Hepatocyte (in vitro differentiated cells): ENCODE measurements at regions not wholly inside any gene's neighbourhood (a gene's known extent, or its start where the extent isn't known, plus 50 kb on each side); places are given as distances from the start of the nearest gene placed in this dataset.

Source experiments
- DNase-seq: peaks from one replicate; pipeline ENCODE4 v3.0.0-alpha.2; 2016; ENCODE audit warnings: low spot score
- H2AFZ ChIP-seq: fragments of 200-600 bp; sonication (generic); 2 replicates; pipeline ENCODE4 v1.6.0; 2016; ENCODE audit warnings: antibody characterized with exemption, mild to moderate bottlenecking
- H3K27ac ChIP-seq: fragments of 200-600 bp; sonication (generic); 2 replicates; pipeline ENCODE4 v1.5.1; 2016; ENCODE audit warnings: mild to moderate bottlenecking
- H3K27me3 ChIP-seq: fragments of 200-600 bp; sonication (generic); 2 replicates; pipeline ENCODE4 v1.6.1; 2016
- H3K36me3 ChIP-seq: fragments of 200-600 bp; sonication (generic); replicated peaks from 2 replicates; pipeline ENCODE4 v1.5.1; 2016; ENCODE audit warnings: low read depth; ENCODE audit not compliant: insufficient read depth
- H3K4me1 ChIP-seq: fragments of 200-600 bp; sonication (generic); 2 replicates; pipeline ENCODE4 v1.5.1; 2016; ENCODE audit warnings: mild to moderate bottlenecking, moderate library complexity; ENCODE audit not compliant: insufficient read depth
- H3K4me2 ChIP-seq: fragments of 200-600 bp; sonication (generic); 2 replicates; pipeline ENCODE4 v1.6.0; 2016
- H3K4me3 ChIP-seq: fragments of 200-600 bp; sonication (generic); 2 replicates; pipeline ENCODE4 v1.5.1; 2016; ENCODE audit warnings: mild to moderate bottlenecking
- H3K79me2 ChIP-seq: fragments of 200-600 bp; sonication (generic); 2 replicates; pipeline ENCODE4 v1.6.0; 2017; ENCODE audit warnings: mild to moderate bottlenecking
- H3K9me2 ChIP-seq: fragments of 200-600 bp; sonication (generic); replicated peaks from 2 replicates; pipeline ENCODE4 v1.6.0; 2017; ENCODE audit warnings: mild to moderate bottlenecking; ENCODE audit not compliant: insufficient read depth
- H3K9me3 ChIP-seq: fragments of 200-600 bp; sonication (generic); 2 replicates; pipeline ENCODE4 v1.5.1; 2016; ENCODE audit warnings: low read depth, mild to moderate bottlenecking
- H4K20me1 ChIP-seq: fragments of 200-600 bp; sonication (generic); 2 replicates; pipeline ENCODE4 v1.6.0; 2016; ENCODE audit warnings: mild to moderate bottlenecking; ENCODE audit not compliant: insufficient read depth, poor library complexity, severe bottlenecking
- EZH2 ChIP-seq: fragments of 200-600 bp; sonication (generic); IDR thresholded peaks from 2 replicates; pipeline ENCODE4 v1.6.1; 2016; ENCODE audit warnings: antibody characterized with exemption, mild to moderate bottlenecking, borderline replicate concordance
- EZH2phosphoT487 ChIP-seq: fragments of 200-600 bp; sonication (generic); IDR thresholded peaks from one replicate; pipeline ENCODE4 v1.6.1; 2018; ENCODE audit warnings: antibody characterized with exemption, mild to moderate bottlenecking, low read depth, moderate library complexity; ENCODE audit not compliant: unreplicated experiment, severe bottlenecking
- WGBS: methylation state at CpG from one replicate; pipeline ENCODE4 v1.1.6; 2016; ENCODE audit warnings: low lambda C conversion rate; ENCODE audit errors: missing lambda C conversion rate; 5-methylcytosine and 5-hydroxymethylcytosine counted together
- TF ChIP-seq, protein P1 (sequence below): fragments of 200-600 bp; sonication (generic); IDR thresholded peaks from 2 replicates; pipeline ENCODE4 v1.5.1; 2016; ENCODE audit warnings: antibody characterized with exemption, mild to moderate bottlenecking; ENCODE audit not compliant: poor library complexity

DNA sequence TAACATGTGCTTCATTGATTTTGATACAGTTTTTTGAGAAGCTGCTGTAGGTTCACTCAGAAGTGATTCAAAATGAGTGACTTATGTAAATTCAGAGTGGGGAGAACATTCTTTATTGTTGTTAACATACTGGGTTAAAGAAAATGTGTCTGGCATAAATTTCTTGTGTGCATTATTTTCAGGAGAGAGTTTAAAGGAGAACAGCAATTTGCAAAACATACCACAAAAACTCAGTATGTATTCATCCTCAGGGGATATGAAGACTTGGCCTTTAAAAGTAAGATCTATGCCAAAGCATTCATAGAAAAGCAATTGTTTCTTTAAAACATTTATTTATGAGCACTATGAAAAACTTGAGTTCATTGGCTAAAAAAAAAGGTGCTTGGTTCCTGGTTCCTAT is 1089.8 kb downstream of the ROBO2 start:
- no peaks in the 10 kb centered on the region for H3K79me2 ChIP-seq
- no peaks in the 10 kb centered on the region for H3K4me1 ChIP-seq
- DNase-seq, result no peak
- no peak overlapping the region for H3K4me2 ChIP-seq
- H2AFZ ChIP-seq, result no peak overlapping the region
- H3K27ac ChIP-seq, result no peak overlapping the region
- no peak overlapping the region for H3K4me3 ChIP-seq
- TF ChIP-seq, protein P1, sequence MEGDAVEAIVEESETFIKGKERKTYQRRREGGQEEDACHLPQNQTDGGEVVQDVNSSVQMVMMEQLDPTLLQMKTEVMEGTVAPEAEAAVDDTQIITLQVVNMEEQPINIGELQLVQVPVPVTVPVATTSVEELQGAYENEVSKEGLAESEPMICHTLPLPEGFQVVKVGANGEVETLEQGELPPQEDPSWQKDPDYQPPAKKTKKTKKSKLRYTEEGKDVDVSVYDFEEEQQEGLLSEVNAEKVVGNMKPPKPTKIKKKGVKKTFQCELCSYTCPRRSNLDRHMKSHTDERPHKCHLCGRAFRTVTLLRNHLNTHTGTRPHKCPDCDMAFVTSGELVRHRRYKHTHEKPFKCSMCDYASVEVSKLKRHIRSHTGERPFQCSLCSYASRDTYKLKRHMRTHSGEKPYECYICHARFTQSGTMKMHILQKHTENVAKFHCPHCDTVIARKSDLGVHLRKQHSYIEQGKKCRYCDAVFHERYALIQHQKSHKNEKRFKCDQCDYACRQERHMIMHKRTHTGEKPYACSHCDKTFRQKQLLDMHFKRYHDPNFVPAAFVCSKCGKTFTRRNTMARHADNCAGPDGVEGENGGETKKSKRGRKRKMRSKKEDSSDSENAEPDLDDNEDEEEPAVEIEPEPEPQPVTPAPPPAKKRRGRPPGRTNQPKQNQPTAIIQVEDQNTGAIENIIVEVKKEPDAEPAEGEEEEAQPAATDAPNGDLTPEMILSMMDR, result no peak
- no peak for TF ChIP-seq EZH2
- no peak for TF ChIP-seq EZH2phosphoT487
- H3K9me3 ChIP-seq, result no peaks in the 10 kb centered on the region
- H4K20me1 ChIP-seq, result no peaks in the 10 kb centered on the region
- no peaks in the 10 kb centered on the region for H3K9me2 ChIP-seq
- H3K27me3 ChIP-seq, result no peaks in the 10 kb centered on the region
- H3K36me3 ChIP-seq, result no peaks in the 10 kb centered on the region

GRCh38 chr3:78130741-78131290 is 1090.9 kb downstream of the ROBO2 start:
- H3K79me2 ChIP-seq, result no peaks in the 10 kb centered on the region
- no peaks in the 10 kb centered on the region for H3K36me3 ChIP-seq
- WGBS, result 91% methylated on average over 4 of the region's 4 CpGs
- no peak overlapping the region for H3K4me2 ChIP-seq
- H3K4me3 ChIP-seq, result no peak overlapping the region
- H4K20me1 ChIP-seq, result no peaks in the 10 kb centered on the region
- no peak overlapping the region for H3K27ac ChIP-seq
- H3K4me1 ChIP-seq, result no peaks in the 10 kb centered on the region
- TF ChIP-seq, protein P1, result no peak
- no peak for TF ChIP-seq EZH2phosphoT487
- no peak for TF ChIP-seq EZH2
- DNase-seq, result no peak
- no peaks in the 10 kb centered on the region for H3K27me3 ChIP-seq
- no peaks in the 10 kb centered on the region for H3K9me3 ChIP-seq
- H2AFZ ChIP-seq, result no peak overlapping the region
- no peaks in the 10 kb centered on the region for H3K9me2 ChIP-seq

DNA sequence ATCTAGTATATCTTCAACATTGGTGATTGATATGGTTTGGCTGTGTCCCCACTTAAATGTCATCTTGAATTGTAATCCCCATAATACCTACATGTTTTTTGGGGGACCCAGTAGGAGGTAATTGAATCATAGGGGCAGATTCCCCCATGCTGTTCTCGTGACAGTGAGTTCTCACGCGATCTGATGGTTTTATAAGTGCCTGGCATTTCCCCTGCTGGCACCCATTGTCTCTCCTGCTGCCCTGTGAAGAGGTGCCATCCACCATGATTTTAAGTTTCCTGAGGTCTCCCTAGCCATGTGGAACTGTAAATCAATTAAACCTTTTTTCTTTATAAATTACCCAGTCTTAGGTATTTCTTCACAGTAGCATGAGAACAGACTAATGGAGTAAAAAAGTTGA is 1094.6 kb downstream of the ROBO2 start:
- no peaks in the 10 kb centered on the region for H3K79me2 ChIP-seq
- no peak overlapping the region for H3K27ac ChIP-seq
- H3K4me2 ChIP-seq, result no peak overlapping the region
- no peaks in the 10 kb centered on the region for H4K20me1 ChIP-seq
- H3K4me3 ChIP-seq, result no peak overlapping the region
- no peaks in the 10 kb centered on the region for H3K36me3 ChIP-seq
- no peaks in the 10 kb centered on the region for H3K9me3 ChIP-seq
- H3K9me2 ChIP-seq, result no peaks in the 10 kb centered on the region
- no peak overlapping the region for H2AFZ ChIP-seq
- no peaks in the 10 kb centered on the region for H3K27me3 ChIP-seq
- H3K4me1 ChIP-seq, result no peaks in the 10 kb centered on the region
- no peak for DNase-seq
- TF ChIP-seq EZH2 (no peak), EZH2phosphoT487 (no peak)
- TF ChIP-seq, protein P1, result no peak
- 61% methylated on average over 3 of the region's 3 CpGs for WGBS

DNA sequence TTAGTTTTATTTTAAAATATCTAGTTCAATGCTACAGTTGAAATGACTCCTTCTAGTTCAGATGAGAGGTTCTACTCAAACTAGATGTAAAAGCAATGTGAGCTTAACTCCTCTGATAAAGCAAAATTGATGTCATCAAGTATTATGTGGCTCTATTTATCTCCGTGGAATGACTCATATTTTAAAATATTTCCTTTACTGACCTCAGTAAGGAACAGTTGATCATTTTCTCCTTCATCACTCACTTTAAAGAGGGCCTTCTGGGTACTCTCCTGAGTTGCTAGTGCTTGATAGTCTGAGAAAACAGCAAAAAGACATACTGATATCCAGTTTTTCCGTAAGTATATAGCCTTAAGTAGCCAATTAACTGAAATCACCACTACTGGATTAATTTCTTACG is 1099.3 kb downstream of the ROBO2 start:
- H3K36me3 ChIP-seq, result no peaks in the 10 kb centered on the region
- H3K9me2 ChIP-seq, result no peaks in the 10 kb centered on the region
- no peak overlapping the region for H2AFZ ChIP-seq
- no peaks in the 10 kb centered on the region for H3K9me3 ChIP-seq
- no peak overlapping the region for H3K4me3 ChIP-seq
- H3K27ac ChIP-seq, result no peak overlapping the region
- no peaks in the 10 kb centered on the region for H3K79me2 ChIP-seq
- no peaks in the 10 kb centered on the region for H3K27me3 ChIP-seq
- no peaks in the 10 kb centered on the region for H3K4me1 ChIP-seq
- no peaks in the 10 kb centered on the region for H4K20me1 ChIP-seq
- TF ChIP-seq EZH2, result no peak
- TF ChIP-seq, protein P1, result no peak
- no peak for TF ChIP-seq EZH2phosphoT487
- H3K4me2 ChIP-seq, result no peak overlapping the region
- 79% methylated on average over 3 of the region's 3 CpGs for WGBS
- no peak for DNase-seq
